Spleen (tissue), 7 donors: ENCODE measurements at regions not wholly inside any gene's neighbourhood (a gene's known extent, or its start where the extent isn't known, plus 50 kb on each side); places are given as distances from the start of the nearest gene placed in this dataset.
"Not testable (repeated sequence)": the region's sequence is repeated elsewhere in the genome, so short reads cannot be mapped to it uniquely, and the experiment has no call there.

ENCODE experiments used
- POLR2A ChIP-seq, 3 donors: fragments of 450-650 bp; IDR thresholded peaks; one replicate each; pipeline ENCODE4 v1.5.1; 2017; ENCODE audit warnings: antibody characterized with exemption in 3 of 3, mild to moderate bottlenecking in 1 of 3
- POLR2AphosphoS5 ChIP-seq, 3 donors: sonication (generic); formaldehyde crosslinking; IDR thresholded peaks; one replicate each; pipeline ENCODE4 v1.5.1; 2017; ENCODE audit warnings: antibody characterized with exemption in 3 of 3
- TF ChIP-seq, protein P1 (sequence below), 11 experiments: fragments of 200-600 bp in 7 of 11; fragments of 450-650 bp in 4 of 11; sonication (generic) in 4 of 11; IDR thresholded peaks in 8 of 11; conservative IDR thresholded peaks in 3 of 11; 1 replicate in 7 of 11; 2 replicates in 4 of 11; pipeline versions ENCODE4 v1.4.0 to v1.8.0; 2016 to 2021; ENCODE audit warnings: antibody characterized with exemption in 11 of 11, inconsistent platforms in 4 of 11, mild to moderate bottlenecking in 1 of 11
- donor health status: DM: no; HTN: no; CAD: no; lungs with moderate emphysema.
- donor health status: DM: no; HTN: no; CAD: no.
- donor health status: DM: no; HTN: no; CAD: no.

DNA sequence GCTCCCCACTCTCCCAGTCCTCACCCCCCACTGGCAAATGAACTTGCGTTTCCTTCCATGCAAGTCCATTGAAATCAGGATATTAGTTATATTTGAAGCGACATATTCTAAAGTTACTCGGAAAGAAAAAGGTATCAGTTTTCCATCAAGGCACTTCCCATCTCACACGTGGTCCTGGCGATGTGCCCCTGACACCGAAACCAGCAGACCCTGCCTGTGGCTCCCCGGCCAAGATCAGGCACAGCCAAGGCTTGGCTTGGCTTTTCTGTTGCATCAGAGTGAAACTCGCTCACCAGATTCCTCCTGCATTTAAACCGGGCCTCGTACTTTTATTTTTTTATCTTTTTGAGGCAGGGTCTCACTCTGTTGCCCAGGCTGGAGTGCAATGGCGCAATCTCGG lies 195.1 kb downstream of the NPIPB11 start:
- TF ChIP-seq, protein P1, sequence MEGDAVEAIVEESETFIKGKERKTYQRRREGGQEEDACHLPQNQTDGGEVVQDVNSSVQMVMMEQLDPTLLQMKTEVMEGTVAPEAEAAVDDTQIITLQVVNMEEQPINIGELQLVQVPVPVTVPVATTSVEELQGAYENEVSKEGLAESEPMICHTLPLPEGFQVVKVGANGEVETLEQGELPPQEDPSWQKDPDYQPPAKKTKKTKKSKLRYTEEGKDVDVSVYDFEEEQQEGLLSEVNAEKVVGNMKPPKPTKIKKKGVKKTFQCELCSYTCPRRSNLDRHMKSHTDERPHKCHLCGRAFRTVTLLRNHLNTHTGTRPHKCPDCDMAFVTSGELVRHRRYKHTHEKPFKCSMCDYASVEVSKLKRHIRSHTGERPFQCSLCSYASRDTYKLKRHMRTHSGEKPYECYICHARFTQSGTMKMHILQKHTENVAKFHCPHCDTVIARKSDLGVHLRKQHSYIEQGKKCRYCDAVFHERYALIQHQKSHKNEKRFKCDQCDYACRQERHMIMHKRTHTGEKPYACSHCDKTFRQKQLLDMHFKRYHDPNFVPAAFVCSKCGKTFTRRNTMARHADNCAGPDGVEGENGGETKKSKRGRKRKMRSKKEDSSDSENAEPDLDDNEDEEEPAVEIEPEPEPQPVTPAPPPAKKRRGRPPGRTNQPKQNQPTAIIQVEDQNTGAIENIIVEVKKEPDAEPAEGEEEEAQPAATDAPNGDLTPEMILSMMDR (IDR thresholded peaks at IDR 0.05 in 8 of 11, conservative IDR thresholded peaks at IDR 0.05 in 3 of 11): not testable (repeated sequence)
- not testable (repeated sequence) for TF ChIP-seq POLR2A, POLR2AphosphoS5 (IDR thresholded peaks at IDR 0.05)
